Gastroesophageal sphincter (tissue), 3 donors: ENCODE measurements at regions not wholly inside any gene's neighbourhood (a gene's known extent, or its start where the extent isn't known, plus 50 kb on each side); places are given as distances from the start of the nearest gene placed in this dataset.

Experiments used
- CTCF ChIP-seq, 4 experiments: fragments of 200-600 bp in 2 of 4; fragments of 450-650 bp in 2 of 4; sonication (generic) in 1 of 4; IDR thresholded peaks; one replicate each; pipeline ENCODE4 v1.5.1; 2017 to 2019; ENCODE audit warnings: antibody characterized with exemption in 4 of 4, mild to moderate bottlenecking in 2 of 4, moderate library complexity in 2 of 4
- EP300 ChIP-seq: sonication (generic); formaldehyde crosslinking; IDR thresholded peaks from one replicate; pipeline ENCODE4 v1.6.1; 2017; ENCODE audit warnings: antibody characterized with exemption, mild to moderate bottlenecking
- POLR2A ChIP-seq, 2 donors: fragments of 450-650 bp; IDR thresholded peaks; one replicate each; pipeline ENCODE4 v1.6.1; 2017; ENCODE audit warnings: antibody characterized with exemption in 2 of 2, mild to moderate bottlenecking in 2 of 2, moderate library complexity in 1 of 2
- POLR2AphosphoS5 ChIP-seq: sonication (generic); formaldehyde crosslinking; IDR thresholded peaks from one replicate; pipeline ENCODE4 v1.6.1; 2017; ENCODE audit warnings: antibody characterized with exemption

- TF ChIP-seq POLR2A (IDR thresholded peaks at IDR 0.05), result no peak
- TF ChIP-seq POLR2AphosphoS5, result no peak
- TF ChIP-seq CTCF (IDR thresholded peaks at IDR 0.05), result no peak
- TF ChIP-seq EP300, result no peak
Observed at GRCh38 chr9:28502189-28502588, 928.9 kb upstream of the C9orf72 start.
